PFSK-1 (cell line): ENCODE measurements at regions not wholly inside any gene's neighbourhood (a gene's known extent, or its start where the extent isn't known, plus 50 kb on each side); places are given as distances from the start of the nearest gene placed in this dataset.

Experiments used
- FOXP2 ChIP-seq: optimal IDR thresholded peaks from 2 replicates; pipeline ENCODE3; 2011; ENCODE audit warnings: borderline replicate concordance, control low read depth, inconsistent platforms; ENCODE audit not compliant: insufficient read depth; ENCODE audit errors: extremely low read length, extremely low read depth
- POLR2AphosphoS5 ChIP-seq: IDR thresholded peaks from 2 replicates; pipeline ENCODE4 v1.6.1; 2012; ENCODE audit warnings: low read depth, mild to moderate bottlenecking, control low read depth, low read length, moderate library complexity
- REST ChIP-seq, 2 experiments: IDR thresholded peaks; 2 replicates each; pipeline versions ENCODE4 v1.6.1 to v1.8.0; 2011 to 2012; ENCODE audit warnings: low read depth in 2 of 2, low read length in 2 of 2, control low read depth in 1 of 2, inconsistent platforms in 1 of 2, mild to moderate bottlenecking in 1 of 2, moderate library complexity in 1 of 2; ENCODE audit not compliant: insufficient read depth in 1 of 2
- SIN3A ChIP-seq: IDR thresholded peaks from 2 replicates; pipeline ENCODE4 v1.6.1; 2012; ENCODE audit warnings: mild to moderate bottlenecking, low read length, moderate library complexity, borderline replicate concordance; ENCODE audit not compliant: insufficient read depth
- TAF1 ChIP-seq: IDR thresholded peaks from 2 replicates; pipeline ENCODE4 v1.6.1; 2012; ENCODE audit warnings: low read length, control low read depth, borderline replicate concordance; ENCODE audit not compliant: insufficient read depth

GRCh38 chr2:183825710-183826109 lies 701.5 kb downstream of the NUP35 start:
- TF ChIP-seq POLR2AphosphoS5 (no peak), SIN3A (no peak), REST (IDR thresholded peaks at IDR 0.05; ENCODE audit: insufficient read depth in 1 of 2, low read depth in 2 of 2, low read length in 2 of 2) (no peak), FOXP2 (no peak), TAF1 (no peak)
